Left colon (tissue), 2 donors: ENCODE measurements at regions not wholly inside any gene's neighbourhood (a gene's known extent, or its start where the extent isn't known, plus 50 kb on each side); places are given as distances from the start of the nearest gene placed in this dataset.
"Not testable (repeated sequence)": the region's sequence is repeated elsewhere in the genome, so short reads cannot be mapped to it uniquely, and the experiment has no call there.

Source experiments
- ATAC-seq: fragments of 200-7000 bp; cut with Tn5 transposase; one replicate; pipeline ENCODE4 v1.9.1; 2020; ENCODE audit warnings: mild to moderate bottlenecking, moderate library complexity
- DNase-seq, 2 donors: peaks; one replicate each; pipeline ENCODE4 v3.0.0-alpha.2; 2020
- intact Hi-C, 2 donors: fragments of 100-400 bp; cut with DNase I in 1 of 2; cut with micrococcal nuclease in 1 of 2; formaldehyde crosslinking; loops; one replicate each; pipeline versions ENCODE4 v1.11.2 to v1.14.0; 2022; cut with DNase I, micrococcal nuclease
- donor health status: DM: no; HTN: no; CAD: no.
- donor health status: DM: yes; HTN: yes; CAD: no.

- ATAC-seq (no peak), DNase-seq (no peak)
- intact Hi-C loops, result no loop called here
Measured at GRCh38 chr6:73943411-73943810, 247.4 kb downstream of the CD109 start.

DNA sequence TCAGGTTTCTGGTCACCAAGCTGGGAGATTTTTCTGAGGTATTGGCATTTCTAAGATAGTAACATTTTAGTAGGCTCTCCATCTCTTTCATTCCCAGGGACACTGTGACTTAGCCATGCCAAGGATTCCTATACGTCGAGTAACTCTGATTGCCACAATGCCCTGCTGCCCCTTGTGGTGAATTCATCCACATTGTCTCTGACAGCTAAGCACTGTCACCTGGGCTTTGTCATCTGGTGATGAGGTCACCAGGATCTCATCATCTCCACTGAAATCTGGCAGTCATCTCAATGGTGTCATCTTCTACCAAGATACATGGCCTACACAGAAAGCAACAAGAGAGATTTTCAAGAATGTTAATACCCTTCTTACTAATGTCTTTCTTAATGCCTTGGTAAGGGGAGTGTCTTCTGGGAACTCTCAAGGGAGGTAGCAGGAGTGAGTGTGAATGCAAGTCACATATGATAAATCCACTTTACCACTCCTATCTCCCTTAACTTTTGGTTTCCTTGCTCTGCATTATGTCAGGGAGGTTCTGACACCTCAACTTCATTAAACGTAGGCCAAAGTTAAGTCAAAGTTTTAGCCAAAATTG lies 246.7 kb downstream of the CD109 start:
- intact Hi-C loops, result no loop called here
- DNase-seq (no peak), ATAC-seq (no peak)

GRCh38 chr6:73941892-73942291 lies 245.9 kb downstream of the CD109 start:
- no peak for DNase-seq
- no peak for ATAC-seq
- intact Hi-C loops, result no loop called here

DNA sequence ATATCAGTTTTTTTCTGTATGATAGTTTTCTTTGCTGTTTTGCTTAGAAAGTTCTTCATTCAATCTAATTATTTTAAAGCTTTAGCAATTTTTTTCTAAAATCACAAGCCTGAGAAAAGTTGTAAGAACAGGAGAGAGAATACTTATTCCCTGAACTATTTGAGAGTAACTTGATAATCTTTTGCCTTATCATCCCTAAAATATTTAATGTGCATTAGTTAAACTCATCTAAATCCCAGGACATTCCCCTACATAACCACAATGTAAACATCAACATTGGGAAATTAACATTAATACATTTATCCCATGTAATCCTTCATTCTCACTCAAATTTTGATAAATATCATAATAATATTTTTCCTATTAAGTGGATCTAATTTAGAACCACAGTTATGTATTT lies 241.8 kb downstream of the CD109 start:
- DNase-seq, result no peak
- intact Hi-C loops, result no loop called here
- no peak for ATAC-seq

DNA sequence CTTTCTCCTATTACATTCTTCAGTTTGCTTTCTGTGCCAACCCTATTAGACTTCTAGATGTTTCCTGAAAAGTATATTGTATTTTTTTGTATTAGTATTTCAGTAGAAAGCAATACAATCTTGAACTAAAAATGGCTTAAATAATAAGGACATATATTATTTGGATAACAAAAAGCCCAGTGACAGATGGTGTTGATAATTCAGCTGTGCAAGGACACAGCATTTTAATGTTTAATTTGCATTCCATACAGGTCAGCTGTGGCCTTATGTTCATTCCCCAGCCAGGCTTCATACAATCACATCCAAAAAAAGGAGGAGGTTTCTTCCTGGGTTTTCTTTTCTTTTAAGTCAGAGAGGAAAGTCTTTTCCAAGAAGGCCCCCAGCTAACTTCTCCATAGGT lies 236.9 kb downstream of the CD109 start:
- ATAC-seq (no peak), DNase-seq (no peak)
- intact Hi-C loops, result no loop called here

GRCh38 chr6:73929405-73929804 lies 233.4 kb downstream of the CD109 start:
- no peak for DNase-seq
- ATAC-seq, result no peak
- intact Hi-C loops, result no loop called here

DNA sequence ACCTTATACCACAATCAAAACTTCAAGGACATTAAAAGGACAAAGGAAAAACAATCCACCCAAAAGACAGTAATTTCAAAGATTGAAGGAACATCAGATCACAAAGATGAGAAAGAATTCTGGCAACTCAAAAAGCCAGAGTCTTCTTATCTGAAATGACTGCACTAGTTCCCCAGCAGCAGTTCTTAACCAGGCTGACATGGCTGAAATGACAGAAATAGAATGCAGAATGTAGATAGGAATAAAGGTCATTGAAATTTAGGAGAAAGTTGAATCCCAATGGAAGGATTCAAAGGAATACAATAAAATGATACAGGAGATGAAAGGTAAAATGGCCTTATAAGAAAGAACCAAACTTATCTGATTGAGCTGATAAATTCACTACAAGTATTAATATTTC lies 231.4 kb downstream of the CD109 start:
- DNase-seq, result no peak
- ATAC-seq, result no peak
- intact Hi-C loops, result no loop called here

DNA sequence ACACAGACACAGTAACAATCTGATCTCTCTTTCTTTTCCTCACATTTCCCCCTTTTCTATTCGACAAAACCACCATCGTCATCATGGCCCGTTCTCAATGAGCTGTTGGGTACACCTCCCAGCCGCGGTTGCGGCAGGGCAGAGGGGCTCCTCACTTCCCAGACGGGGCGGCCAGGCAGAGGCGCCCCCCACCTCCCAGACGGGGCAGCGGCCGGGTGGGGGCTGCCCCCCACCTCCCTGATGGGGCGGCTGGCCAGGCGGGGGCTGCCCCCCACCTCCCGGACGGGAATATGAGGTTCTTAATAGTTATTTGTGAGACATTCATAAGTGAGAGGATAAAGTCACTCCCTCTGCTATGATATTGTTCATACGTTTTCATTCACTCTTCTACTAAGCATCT lies 229.7 kb downstream of the CD109 start:
- DNase-seq, ATAC-seq, intact Hi-C loops: not testable (repeated sequence)

GRCh38 chr6:73923905-73924485 lies 228.0 kb downstream of the CD109 start:
- no peak for DNase-seq
- ATAC-seq, result no peak
- intact Hi-C loops, result no loop called here

GRCh38 chr6:73903155-73903554 lies 207.2 kb downstream of the CD109 start:
- ATAC-seq (no peak), DNase-seq (no peak)
- intact Hi-C loops, result no loop called here

- ATAC-seq (no peak), DNase-seq (no peak)
- intact Hi-C loops, result no loop called here
Measured at GRCh38 chr6:73901986-73902385, 206.0 kb downstream of the CD109 start.

DNA sequence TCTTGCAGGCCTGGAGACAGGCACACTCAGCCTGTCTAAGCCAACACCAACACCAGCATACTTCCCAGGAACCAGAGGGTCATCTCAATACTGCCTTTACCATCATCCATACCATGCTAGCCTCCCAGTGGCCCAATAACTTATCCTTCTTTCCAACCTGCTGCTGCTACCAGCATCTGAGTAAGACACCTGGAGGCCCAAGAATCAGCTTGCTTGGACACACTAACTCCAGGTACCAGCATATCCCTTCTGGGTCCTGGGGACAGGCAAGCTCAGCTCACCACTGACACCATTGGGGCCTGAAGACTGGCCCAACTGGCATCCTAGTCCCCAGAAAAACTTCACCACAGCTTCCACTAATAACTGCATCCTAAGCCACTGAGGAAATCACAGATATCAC lies 205.3 kb downstream of the CD109 start:
- DNase-seq (no peak), ATAC-seq (no peak)
- intact Hi-C loops, result no loop called here

GRCh38 chr6:73898599-73898998 lies 202.6 kb downstream of the CD109 start:
- DNase-seq (no peak), ATAC-seq (no peak)
- intact Hi-C loops, result no loop called here

GRCh38 chr6:73893696-73894095 lies 197.7 kb downstream of the CD109 start:
- intact Hi-C loops, result no loop called here
- ATAC-seq, result no peak
- DNase-seq, result no peak

DNA sequence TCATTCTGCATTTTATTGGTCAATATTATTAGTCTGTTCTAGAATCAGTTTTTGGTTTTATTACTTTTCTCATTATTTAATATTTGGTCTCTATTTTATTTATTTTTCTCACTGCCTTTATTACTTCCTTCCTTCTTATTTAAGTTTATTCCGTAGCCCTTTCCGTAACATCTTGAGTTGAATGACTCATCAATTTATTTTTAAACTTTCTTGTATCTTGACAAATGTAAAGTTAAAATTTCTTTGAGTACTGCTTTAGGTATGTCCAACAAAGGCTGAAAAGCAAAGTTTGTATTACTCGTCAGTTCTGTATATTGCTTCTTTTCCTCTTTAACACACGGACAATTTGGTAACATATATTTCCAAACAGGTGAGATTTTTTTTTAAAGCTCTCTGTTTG lies 192.0 kb downstream of the CD109 start:
- intact Hi-C loops, result no loop called here
- no peak for ATAC-seq
- no peak for DNase-seq

- ATAC-seq (no peak), DNase-seq (no peak)
Measured at GRCh38 chr6:73885393-73885792, 189.4 kb downstream of the CD109 start.

DNA sequence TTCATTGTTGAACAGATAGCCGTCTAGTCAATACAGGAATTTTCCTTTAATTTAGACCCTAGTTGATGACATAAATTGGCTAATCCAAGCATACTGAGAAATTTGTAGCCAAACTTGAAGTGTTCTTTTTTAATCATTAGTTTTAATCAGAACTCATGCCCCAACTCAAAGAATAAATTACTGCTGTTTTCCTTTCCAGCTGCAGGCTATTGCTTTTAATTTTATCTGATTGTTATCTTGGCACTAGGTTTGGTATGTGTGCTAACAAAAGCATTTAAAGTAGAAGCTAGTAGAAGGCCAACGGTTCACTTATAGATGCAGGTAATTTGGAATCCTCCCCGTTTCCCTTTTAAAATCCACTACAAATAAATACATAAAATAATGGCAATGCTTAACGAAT lies 188.5 kb downstream of the CD109 start:
- no peak for ATAC-seq
- intact Hi-C loops, result no loop called here

More at GRCh38 chr6:73885393-73885792, 189.4 kb downstream of the CD109 start:
- intact Hi-C loops, result no loop called here

GRCh38 chr6:73879501-73880293 lies 183.7 kb downstream of the CD109 start:
- DNase-seq (no peak), ATAC-seq (no peak)
- intact Hi-C loops, result no loop called here

More for the DNA sequence above, 188.5 kb downstream of the CD109 start:
- no peak for DNase-seq

DNA sequence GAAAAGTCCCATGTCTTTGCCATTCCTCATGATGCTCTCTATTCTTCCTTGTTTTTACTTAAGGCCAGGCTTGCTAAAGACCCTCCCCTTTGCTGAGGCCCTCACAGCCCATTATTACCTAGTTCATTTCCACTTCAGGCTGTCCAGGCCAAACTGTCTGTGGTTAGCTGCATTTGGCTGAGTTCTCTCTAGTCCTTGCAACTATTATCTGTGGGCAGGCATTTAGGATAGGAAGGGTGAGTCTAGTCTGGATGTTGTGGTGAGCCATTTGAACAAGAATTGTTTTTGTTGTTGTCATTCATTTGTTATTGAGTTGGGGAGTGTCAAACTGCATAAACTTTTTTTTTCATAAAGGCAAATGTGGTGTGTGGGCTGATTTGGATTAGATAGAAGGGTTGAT lies 182.4 kb downstream of the CD109 start:
- DNase-seq, result no peak
- ATAC-seq, result no peak
- intact Hi-C loops, result no loop called here
